Skeletal muscle cell (primary cell): ENCODE measurements at regions not wholly inside any gene's neighbourhood (a gene's known extent, or its start where the extent isn't known, plus 50 kb on each side); places are given as distances from the start of the nearest gene placed in this dataset.
"Not testable (repeated sequence)": the region's sequence is repeated elsewhere in the genome, so short reads cannot be mapped to it uniquely, and the experiment has no call there.

Source experiments
- DNase-seq: peaks from one replicate; pipeline ENCODE4 v3.0.0-alpha.2; 2010; ENCODE audit warnings: low read depth
- H3K4me3 ChIP-seq: 2 replicates; pipeline ENCODE4 v1.5.1; 2011; ENCODE audit warnings: low read depth, mild to moderate bottlenecking, control low read depth, low read length, moderate library complexity

DNA sequence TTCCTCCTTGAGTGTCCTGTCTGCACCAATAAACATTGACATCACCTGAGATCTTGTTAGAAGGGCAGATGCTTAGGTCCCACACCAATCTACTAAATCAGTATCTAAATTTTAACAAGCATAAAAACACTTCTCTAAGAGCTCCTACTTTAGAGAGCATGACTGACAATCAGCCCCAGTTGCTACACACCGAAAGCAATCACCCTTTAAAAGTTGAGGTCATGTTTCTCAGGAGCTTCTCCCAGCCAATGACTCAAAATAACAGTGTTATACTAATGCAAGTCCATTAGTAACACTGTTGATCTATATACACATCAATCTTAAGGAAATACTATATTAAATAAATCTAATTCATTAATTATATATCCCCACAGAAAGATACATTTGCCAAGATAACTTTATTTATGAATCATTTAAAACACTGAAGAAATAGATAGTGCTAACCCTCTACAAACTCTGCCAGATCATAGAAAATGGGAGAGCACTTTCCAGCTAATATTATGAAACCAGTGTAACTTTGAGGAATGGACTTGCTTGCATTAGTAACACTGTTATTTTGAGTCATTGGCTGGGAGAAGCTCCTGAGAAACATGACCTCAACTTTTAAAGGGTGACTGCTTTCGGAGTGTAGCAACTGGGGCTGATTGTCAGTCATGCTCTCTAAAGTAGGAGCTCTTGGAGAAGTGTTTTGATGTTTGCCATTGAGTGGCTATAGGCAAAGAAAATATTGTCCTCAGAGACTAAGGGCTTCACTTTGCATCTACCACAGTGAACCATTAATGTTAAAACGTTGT is 109.8 kb upstream of the HDX start:
- DNase-seq = no peak
- H3K4me3 ChIP-seq = no peak overlapping the region

- no peak overlapping the region for H3K4me3 ChIP-seq
- DNase-seq = no peak
Observed at GRCh38 chrX:84634201-84634782, 132.0 kb upstream of the HDX start.

DNA sequence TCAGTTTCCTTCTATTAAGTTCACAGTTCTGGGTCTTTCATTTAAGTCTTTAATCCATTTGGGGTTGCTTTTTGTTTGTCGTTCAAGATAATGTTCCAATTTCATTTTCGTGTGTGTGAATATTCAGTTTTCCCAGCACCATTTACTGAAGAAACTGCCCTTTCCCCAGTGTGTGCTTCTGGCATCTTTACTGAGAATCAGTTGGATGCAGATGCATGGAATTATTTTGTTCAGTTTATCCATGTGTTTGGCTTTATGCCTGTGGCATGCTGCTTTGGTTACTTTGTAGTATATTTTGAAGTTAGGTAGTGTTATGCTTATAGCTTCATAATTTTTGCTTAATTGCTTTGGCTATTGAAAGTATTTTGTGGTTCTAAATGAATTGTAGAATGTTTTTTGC is 163.8 kb upstream of the HDX start:
- no peak for DNase-seq
- no peak overlapping the region for H3K4me3 ChIP-seq

DNA sequence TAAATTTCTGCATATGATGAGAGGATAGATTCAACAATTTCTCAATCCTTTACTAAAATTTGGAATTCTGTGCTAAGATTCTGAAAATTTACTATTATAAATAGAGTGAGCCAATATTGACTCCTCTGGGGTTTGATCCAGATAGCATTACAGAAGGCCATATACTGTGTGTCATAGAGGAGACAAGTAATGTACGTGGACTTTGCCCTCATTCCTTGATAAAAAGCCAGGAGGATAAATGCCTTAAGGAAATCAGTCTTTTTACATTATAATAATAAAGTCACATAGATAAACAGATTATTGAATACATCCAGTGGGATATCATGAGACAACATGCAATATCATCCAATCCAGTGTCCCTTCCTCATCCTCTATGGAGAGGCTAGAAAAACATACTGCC is 188.0 kb upstream of the HDX start:
- no peak overlapping the region for H3K4me3 ChIP-seq
- DNase-seq = no peak

GRCh38 chrX:84709987-84710386 is 207.7 kb upstream of the HDX start:
- H3K4me3 ChIP-seq = no peak overlapping the region

GRCh38 chrX:84710611-84711010 is 208.4 kb upstream of the HDX start:
- no peak overlapping the region for H3K4me3 ChIP-seq
- no peak for DNase-seq

More at GRCh38 chrX:84709987-84710386, 207.7 kb upstream of the HDX start:
- DNase-seq = no peak

- no peak overlapping the region for H3K4me3 ChIP-seq
- DNase-seq = no peak
Observed at GRCh38 chrX:84712621-84713020, 210.4 kb upstream of the HDX start.

- no peak overlapping the region for H3K4me3 ChIP-seq
- no peak for DNase-seq
Observed at GRCh38 chrX:84715315-84715714, 213.1 kb upstream of the HDX start.

- H3K4me3 ChIP-seq = no peak overlapping the region
- no peak for DNase-seq
Observed at GRCh38 chrX:84717343-84717742, 215.1 kb upstream of the HDX start.

DNA sequence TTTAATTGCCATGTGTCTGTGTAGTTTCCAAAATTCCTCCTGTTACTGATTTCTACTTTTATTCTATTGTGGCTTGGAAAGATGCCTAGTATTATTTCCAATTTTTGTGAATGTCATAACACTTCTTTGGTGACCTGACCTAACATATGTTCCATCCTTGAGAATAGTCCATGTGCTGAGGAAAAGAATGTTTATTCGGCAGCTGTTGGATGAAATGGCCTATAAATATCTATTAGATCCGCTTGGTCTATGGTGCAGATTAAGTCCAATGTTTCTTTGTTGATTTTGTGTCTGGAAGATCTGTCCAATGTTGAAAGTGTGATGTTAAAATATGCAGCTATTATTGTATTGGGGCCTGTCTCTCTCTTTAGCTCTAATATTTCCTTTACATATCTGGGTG is 219.2 kb upstream of the HDX start:
- no peak overlapping the region for H3K4me3 ChIP-seq
- no peak for DNase-seq

DNA sequence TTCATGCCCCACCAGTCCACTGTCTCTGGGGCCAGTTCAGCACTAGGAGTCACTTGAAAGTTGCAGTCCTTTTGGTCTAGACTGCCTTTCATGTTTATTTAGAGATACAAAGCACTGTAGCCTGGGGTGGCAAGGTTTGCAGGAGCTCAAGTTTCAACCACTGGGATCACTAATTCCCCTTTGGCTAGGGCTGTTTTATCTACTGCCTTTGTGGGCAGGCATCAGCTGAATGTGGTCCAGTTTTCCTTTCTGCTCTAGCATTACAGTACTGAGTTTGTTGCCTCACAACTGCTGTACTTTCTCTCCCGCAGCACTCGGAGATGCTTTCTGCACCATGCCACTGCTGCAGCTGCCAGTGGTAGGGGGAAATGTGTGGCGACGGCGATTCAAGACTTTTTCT is 222.3 kb upstream of the HDX start:
- DNase-seq = no peak
- H3K4me3 ChIP-seq = no peak overlapping the region

GRCh38 chrX:84729408-84729807 is 227.2 kb upstream of the HDX start:
- no peak overlapping the region for H3K4me3 ChIP-seq
- DNase-seq = no peak

GRCh38 chrX:84729809-84730208 is 227.6 kb upstream of the HDX start:
- no peak overlapping the region for H3K4me3 ChIP-seq
- no peak for DNase-seq

GRCh38 chrX:84735025-84735424 is 232.8 kb upstream of the HDX start:
- H3K4me3 ChIP-seq = no peak overlapping the region
- DNase-seq = no peak

DNA sequence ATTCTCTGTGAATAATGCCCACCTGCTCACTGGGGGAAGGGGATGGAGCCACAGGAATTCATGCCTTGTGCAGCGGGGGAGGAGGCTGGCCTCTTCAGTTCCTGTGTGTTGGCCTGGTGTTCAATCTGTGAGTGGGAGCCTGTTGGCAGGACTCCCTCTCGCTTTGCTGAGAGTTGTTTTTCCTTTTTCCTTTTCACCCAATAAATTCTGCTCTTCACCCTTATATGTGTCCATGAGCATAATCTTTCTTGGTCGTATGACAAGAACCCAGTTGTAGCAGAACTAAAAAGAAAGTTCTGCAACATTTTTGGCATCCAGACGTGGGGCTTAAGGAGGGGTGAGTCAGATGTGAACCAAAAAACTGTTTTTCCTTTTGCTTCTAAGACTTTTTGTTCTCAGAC is 235.2 kb upstream of the HDX start:
- no peak for DNase-seq

GRCh38 chrX:84747516-84747915 is 245.3 kb upstream of the HDX start:
- H3K4me3 ChIP-seq = no peak overlapping the region
- DNase-seq = no peak

More for the DNA sequence above, 235.2 kb upstream of the HDX start:
- no peak overlapping the region for H3K4me3 ChIP-seq

DNA sequence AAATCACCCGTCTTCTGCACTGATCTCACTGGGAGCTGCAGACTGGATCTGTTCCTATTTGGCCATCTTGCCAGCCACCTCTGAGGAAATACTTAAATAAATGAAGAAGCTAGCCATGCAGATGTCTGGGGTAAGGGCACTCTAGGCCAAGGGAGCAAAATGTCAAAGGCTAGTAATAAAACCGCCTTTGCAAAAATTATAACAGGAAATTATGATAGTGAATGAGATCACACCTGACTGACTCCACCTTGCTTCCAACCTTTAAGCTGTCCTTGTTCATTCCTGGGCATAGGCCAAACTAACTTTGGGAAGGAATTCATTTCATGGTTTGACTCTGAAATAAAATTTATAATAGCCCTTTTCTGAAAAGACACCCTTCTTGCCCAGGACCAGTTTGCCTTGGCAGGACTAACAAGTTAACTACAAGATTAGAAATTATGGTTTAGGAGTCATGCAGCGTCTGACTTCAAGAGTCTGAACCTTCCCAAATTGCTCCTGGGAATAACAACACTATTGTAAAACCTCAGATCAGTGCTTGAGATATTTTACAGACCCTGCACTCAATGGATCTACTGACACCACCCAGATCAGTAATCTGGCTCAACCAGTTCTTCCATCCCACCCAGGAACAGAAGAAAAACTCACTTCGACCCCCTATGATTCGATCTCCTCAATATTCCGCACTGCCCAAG is 246.9 kb upstream of the HDX start:
- H3K4me3 ChIP-seq = no peak overlapping the region
- DNase-seq = no peak

DNA sequence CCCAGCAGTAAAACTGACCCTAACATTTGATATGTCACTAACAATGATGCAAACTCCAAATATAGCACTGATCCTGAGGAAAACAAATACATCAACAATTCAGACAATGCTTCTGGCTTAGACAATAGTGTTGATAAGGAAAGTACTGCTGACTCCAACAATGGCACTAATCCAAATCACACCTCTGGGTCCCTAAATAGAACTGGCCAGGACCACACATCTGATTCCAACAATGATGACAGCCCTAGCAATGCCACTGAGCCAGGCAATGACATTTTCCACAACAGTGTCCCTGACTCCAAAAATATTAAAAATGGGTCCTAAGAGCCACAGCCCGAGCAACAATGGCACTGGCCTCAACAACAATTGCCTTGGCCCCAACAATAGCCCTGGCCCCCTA is 243.1 kb upstream of the APOOL start:
- no peak for DNase-seq
- no peak overlapping the region for H3K4me3 ChIP-seq

DNA sequence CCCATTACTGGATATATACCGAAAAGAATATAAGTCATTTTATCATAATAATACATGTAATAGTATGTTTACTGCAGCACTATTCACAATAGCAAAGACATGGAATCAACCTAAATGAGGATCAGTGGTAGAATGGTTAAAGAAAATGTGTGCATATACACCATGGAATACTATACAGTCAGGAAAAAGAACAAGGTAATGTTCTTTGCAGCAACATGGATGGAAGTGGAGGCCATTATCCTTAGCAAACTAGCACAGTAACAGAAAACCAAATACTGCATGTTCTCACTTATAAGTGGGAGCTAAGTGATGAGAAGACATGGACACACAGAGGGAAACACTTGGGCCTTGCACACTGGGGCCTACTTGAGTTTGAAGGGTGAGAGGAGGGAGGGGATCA is 207.4 kb upstream of the APOOL start:
- H3K4me3 ChIP-seq = no peak overlapping the region
- DNase-seq = no peak

DNA sequence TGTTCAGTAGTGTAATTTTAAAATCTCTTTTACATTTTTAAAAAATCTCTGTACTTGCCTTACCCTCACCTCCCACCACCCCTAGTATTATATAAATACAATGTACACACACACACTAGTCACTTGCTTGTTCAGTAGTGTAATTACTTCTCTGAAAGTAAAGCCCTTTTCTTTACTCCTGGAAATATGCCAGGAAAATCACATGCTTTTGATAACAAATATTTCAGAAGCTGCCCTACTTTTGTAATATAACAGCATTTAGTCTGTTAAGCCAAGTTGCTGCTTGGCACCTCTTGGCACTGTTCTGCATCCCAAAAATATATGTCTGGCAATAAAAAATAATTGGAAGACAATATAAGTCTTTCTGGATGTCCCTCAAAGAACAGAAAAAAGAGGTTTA is 172.8 kb upstream of the APOOL start:
- no peak for DNase-seq
- no peak overlapping the region for H3K4me3 ChIP-seq

- DNase-seq, H3K4me3 ChIP-seq: not testable (repeated sequence)
Observed at GRCh38 chrX:84846541-84846940, 157.1 kb upstream of the APOOL start.
